HG03060 (cell line): ENCODE measurements at regions not wholly inside any gene's neighbourhood (a gene's known extent, or its start where the extent isn't known, plus 50 kb on each side); places are given as distances from the start of the nearest gene placed in this dataset.
"Not testable (repeated sequence)": the region's sequence is repeated elsewhere in the genome, so short reads cannot be mapped to it uniquely, and the experiment has no call there.

ENCODE experiments used
- ATAC-seq: cut with Tn5 transposase; IDR thresholded peaks from one replicate; pipeline ENCODE4 v1.9.1; 2021; ENCODE audit warnings: low read depth, moderate number of reproducible peaks; ENCODE audit not compliant: unreplicated experiment

GRCh38 chr21:26332867-26333266 lies 162.3 kb upstream of the APP start:
- ATAC-seq = no peak

GRCh38 chr21:26331205-26331980 lies 160.8 kb upstream of the APP start:
- ATAC-seq = no peak

- ATAC-seq = no peak
These were observed 150.0 kb upstream of the APP start for GRCh38 chr21:26320596-26320995.

GRCh38 chr21:26307640-26308039 lies 137.1 kb upstream of the APP start:
- ATAC-seq = no peak

GRCh38 chr21:26297851-26298250 lies 127.3 kb upstream of the APP start:
- no peak for ATAC-seq

GRCh38 chr21:26293141-26293946 lies 122.8 kb upstream of the APP start:
- ATAC-seq = no peak

GRCh38 chr21:26288026-26288425 lies 117.5 kb upstream of the APP start:
- ATAC-seq = no peak

- ATAC-seq = no peak
These were observed 114.0 kb upstream of the APP start for GRCh38 chr21:26284531-26284930.

GRCh38 chr21:26282058-26282457 lies 111.5 kb upstream of the APP start:
- ATAC-seq = no peak

GRCh38 chr21:26281506-26281905 lies 110.9 kb upstream of the APP start:
- ATAC-seq = no peak

GRCh38 chr21:26280775-26281174 lies 110.2 kb upstream of the APP start:
- no peak for ATAC-seq

- no peak for ATAC-seq
These were observed 109.6 kb upstream of the APP start for GRCh38 chr21:26280148-26280547.

GRCh38 chr21:26275801-26276200 lies 105.2 kb upstream of the APP start:
- no peak for ATAC-seq

- no peak for ATAC-seq
These were observed 103.2 kb upstream of the APP start for GRCh38 chr21:26273686-26274313.

GRCh38 chr21:26267389-26267788 lies 96.8 kb upstream of the APP start:
- no peak for ATAC-seq

- no peak for ATAC-seq
These were observed 75.5 kb upstream of the APP start for GRCh38 chr21:26246073-26246472.

GRCh38 chr21:26245428-26245827 lies 74.9 kb upstream of the APP start:
- ATAC-seq = no peak

- no peak for ATAC-seq
These were observed 68.1 kb upstream of the APP start for GRCh38 chr21:26238646-26239045.

GRCh38 chr21:26236281-26236680 lies 65.7 kb upstream of the APP start:
- no peak for ATAC-seq

- not testable (repeated sequence) for ATAC-seq
These were observed 62.7 kb upstream of the APP start for GRCh38 chr21:26233297-26233696.

- not testable (repeated sequence) for ATAC-seq
These were observed 61.9 kb upstream of the APP start for GRCh38 chr21:26232491-26232890.
